Smooth muscle cell (in vitro differentiated cells): ENCODE measurements at regions not wholly inside any gene's neighbourhood (a gene's known extent, or its start where the extent isn't known, plus 50 kb on each side); places are given as distances from the start of the nearest gene placed in this dataset.

Experiments used
- DNase-seq: peaks from one replicate; lab custom pipeline; 2025; ENCODE audit not compliant: unreplicated experiment; lab: John Stamatoyannopoulos, UW
- H2AFZ ChIP-seq: fragments of 200-600 bp; sonication (generic); 2 replicates; pipeline ENCODE4 v1.6.0; 2016; ENCODE audit warnings: antibody characterized with exemption, low read depth, mild to moderate bottlenecking
- H3F3A ChIP-seq: fragments of 200-600 bp; sonication (generic); 2 replicates; pipeline ENCODE4 v1.6.0; 2017; ENCODE audit warnings: antibody characterized with exemption, low read depth
- H3K27ac ChIP-seq: fragments of 200-600 bp; sonication (generic); 2 replicates; pipeline ENCODE4 v1.5.1; 2016; ENCODE audit warnings: low read depth, mild to moderate bottlenecking
- H3K27me3 ChIP-seq: fragments of 200-600 bp; sonication (generic); 2 replicates; pipeline ENCODE4 v1.6.1; 2016; ENCODE audit warnings: low read depth, mild to moderate bottlenecking
- H3K36me3 ChIP-seq: fragments of 200-600 bp; sonication (generic); 2 replicates; pipeline ENCODE4 v1.5.1; 2016; ENCODE audit warnings: low read depth
- H3K4me1 ChIP-seq: fragments of 200-600 bp; sonication (generic); 2 replicates; pipeline ENCODE4 v1.5.1; 2016; ENCODE audit warnings: low read depth
- H3K4me2 ChIP-seq: fragments of 200-600 bp; sonication (generic); 2 replicates; pipeline ENCODE4 v1.6.0; 2016; ENCODE audit warnings: mild to moderate bottlenecking
- H3K4me3 ChIP-seq: fragments of 200-600 bp; sonication (generic); 2 replicates; pipeline ENCODE4 v1.5.1; 2016; ENCODE audit warnings: mild to moderate bottlenecking
- H3K79me2 ChIP-seq: fragments of 200-600 bp; sonication (generic); 2 replicates; pipeline ENCODE4 v1.6.0; 2016; ENCODE audit warnings: low read depth, mild to moderate bottlenecking
- H3K9ac ChIP-seq: fragments of 200-600 bp; sonication (generic); 2 replicates; pipeline ENCODE4 v1.6.0; 2016; ENCODE audit warnings: low read depth
- H3K9me3 ChIP-seq: fragments of 200-600 bp; sonication (generic); replicated peaks from 2 replicates; pipeline ENCODE4 v1.5.1; 2016; ENCODE audit warnings: low read depth
- H4K20me1 ChIP-seq: fragments of 200-600 bp; sonication (generic); 2 replicates; pipeline ENCODE4 v1.6.0; 2016; ENCODE audit warnings: low read depth
- CTCF ChIP-seq: fragments of 200-600 bp; sonication (generic); IDR thresholded peaks from 2 replicates; pipeline ENCODE4 v1.5.1; 2017; ENCODE audit warnings: borderline replicate concordance, mild to moderate bottlenecking, antibody characterized with exemption; ENCODE audit not compliant: insufficient read depth, poor library complexity, severe bottlenecking
- WGBS: methylation state at CpG from one replicate; pipeline ENCODE4 v1.1.7; 2016; ENCODE audit warnings: low lambda C conversion rate; 5-methylcytosine and 5-hydroxymethylcytosine counted together

DNA sequence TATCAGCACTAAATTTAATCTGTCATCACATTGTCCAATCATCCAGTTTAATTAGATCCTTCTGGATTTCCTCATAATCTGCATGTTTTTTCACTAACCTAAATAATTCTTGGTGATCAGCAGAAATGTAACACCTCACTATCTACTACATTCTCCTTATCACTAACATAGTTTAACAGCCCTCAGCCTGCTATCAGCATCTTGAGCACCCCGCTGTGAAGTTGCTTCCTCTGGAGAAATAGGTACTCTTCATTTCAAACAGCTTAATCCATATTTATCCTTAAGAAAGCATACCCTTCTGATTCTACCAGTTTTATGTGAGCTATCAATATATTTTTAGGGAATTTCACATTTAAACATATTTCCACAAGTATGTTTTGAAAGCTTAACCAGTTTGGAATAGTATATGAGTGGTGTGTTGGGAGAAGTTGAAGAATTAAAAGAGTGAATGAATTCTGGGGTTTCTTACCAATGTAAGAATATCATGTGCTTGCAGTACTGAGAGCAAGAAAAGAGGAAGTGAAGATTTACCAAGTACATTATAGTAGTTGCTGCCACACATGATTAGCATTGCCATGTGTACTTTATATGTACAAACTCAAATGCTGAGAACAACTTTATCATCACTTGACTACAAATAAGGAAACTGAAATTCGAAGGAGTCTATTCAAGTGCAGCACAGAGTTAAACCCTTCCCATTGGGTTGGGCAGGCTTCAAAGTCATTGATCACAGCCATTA, 771.1 kb upstream of the ADGRL4 start:
- no peak for TF ChIP-seq CTCF
- H3K4me2 ChIP-seq, result no peak overlapping the region
- H3F3A ChIP-seq, result no peaks in the 10 kb centered on the region
- peak overlapping the region; percentile 58 for H2AFZ ChIP-seq
- H3K27ac ChIP-seq, result no peak overlapping the region
- H3K79me2 ChIP-seq, result no peaks in the 10 kb centered on the region
- no peak overlapping the region for H3K4me3 ChIP-seq
- no peaks in the 10 kb centered on the region for H3K36me3 ChIP-seq
- H3K9me3 ChIP-seq, result no peaks in the 10 kb centered on the region
- no peak overlapping the region for H3K9ac ChIP-seq
- 80% methylated on average over 2 of the region's 2 CpGs for WGBS
- H3K4me1 ChIP-seq, result no peaks in the 10 kb centered on the region
- no peak for DNase-seq
- H4K20me1 ChIP-seq, result no peaks in the 10 kb centered on the region
- no peaks in the 10 kb centered on the region for H3K27me3 ChIP-seq

DNA sequence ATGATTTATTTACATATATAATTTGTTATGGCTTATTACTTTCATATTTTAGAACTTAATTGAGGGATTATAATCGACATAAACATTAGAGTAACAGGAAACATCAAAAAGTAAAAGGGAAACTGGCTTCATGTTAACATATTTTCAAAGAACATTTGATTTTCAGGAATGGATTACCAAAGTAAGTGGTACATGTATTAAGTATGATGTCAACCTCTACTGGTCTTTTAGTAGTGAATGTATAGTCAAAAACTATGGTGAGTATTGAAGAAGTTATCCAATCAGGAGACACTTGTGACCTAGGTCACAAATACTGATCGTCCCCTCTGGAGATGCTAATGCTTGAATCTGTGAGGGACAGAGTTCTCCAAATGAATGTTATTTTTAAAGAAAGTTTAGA, 768.9 kb upstream of the ADGRL4 start:
- Histone ChIP-seq H3K27ac (no peak overlapping the region), H3K4me2 (no peak overlapping the region), H3K9ac (no peak overlapping the region), H4K20me1 (no peaks in the 10 kb centered on the region), H3K27me3 (no peaks in the 10 kb centered on the region), H2AFZ (no peak overlapping the region), H3K79me2 (no peaks in the 10 kb centered on the region), H3K4me1 (no peaks in the 10 kb centered on the region), H3K36me3 (no peaks in the 10 kb centered on the region), H3K4me3 (no peak overlapping the region), H3K9me3 (no peaks in the 10 kb centered on the region), H3F3A (no peaks in the 10 kb centered on the region)
- TF ChIP-seq CTCF, result no peak
- DNase-seq, result no peak
- WGBS, result 90% methylated on average over 2 of the region's 2 CpGs

- Histone ChIP-seq H3K4me2 (no peak overlapping the region), H3K4me3 (no peak overlapping the region), H3K27me3 (no peaks in the 10 kb centered on the region), H3K27ac (no peak overlapping the region), H3K9ac (no peak overlapping the region), H3K79me2 (no peaks in the 10 kb centered on the region), H3K36me3 (no peaks in the 10 kb centered on the region), H4K20me1 (no peaks in the 10 kb centered on the region), H2AFZ (no peak overlapping the region), H3K9me3 (no peaks in the 10 kb centered on the region), H3K4me1 (no peaks in the 10 kb centered on the region), H3F3A (no peaks in the 10 kb centered on the region)
- TF ChIP-seq CTCF, result no peak
- 94% methylated on average over 2 of the region's 2 CpGs for WGBS
- DNase-seq, result no peak
These were observed 766.9 kb upstream of the ADGRL4 start for GRCh38 chr1:79773385-79773784.

- Histone ChIP-seq H3K27ac (no peak overlapping the region), H3K4me2 (no peak overlapping the region), H3K9me3 (no peaks in the 10 kb centered on the region), H3K27me3 (no peaks in the 10 kb centered on the region), H3F3A (no peaks in the 10 kb centered on the region), H3K79me2 (no peaks in the 10 kb centered on the region), H4K20me1 (no peaks in the 10 kb centered on the region), H3K4me3 (no peak overlapping the region), H3K4me1 (no peaks in the 10 kb centered on the region), H3K9ac (no peak overlapping the region), H3K36me3 (no peaks in the 10 kb centered on the region), H2AFZ (no peak overlapping the region)
- DNase-seq, result no peak
- TF ChIP-seq CTCF, result no peak
These were observed 755.9 kb upstream of the ADGRL4 start for GRCh38 chr1:79762461-79762860.
